H9 (cell line): ENCODE measurements at regions not wholly inside any gene's neighbourhood (a gene's known extent, or its start where the extent isn't known, plus 50 kb on each side); places are given as distances from the start of the nearest gene placed in this dataset.

Experiments used
- DNase-seq: peaks from one replicate; pipeline ENCODE4 v3.0.0-alpha.2; 2017
- H2AFZ ChIP-seq: one replicate; pipeline ENCODE4 v1.6.1; 2013; ENCODE audit warnings: mild to moderate bottlenecking, low read length, control low read depth, moderate library complexity
- H2AK5ac ChIP-seq: 2 replicates; pipeline ENCODE4 v1.6.1; 2013; ENCODE audit warnings: low read length, control low read depth, mixed read lengths; ENCODE audit not compliant: insufficient read length
- H2BK120ac ChIP-seq: one replicate; pipeline ENCODE4 v1.6.1; 2013; ENCODE audit warnings: low read depth, mild to moderate bottlenecking, low read length, control low read depth, inconsistent platforms; ENCODE audit not compliant: poor library complexity, severe bottlenecking
- H2BK12ac ChIP-seq: 2 replicates; pipeline ENCODE4 v1.6.1; 2013; ENCODE audit warnings: low read length, control low read depth, mixed read lengths, low read depth; ENCODE audit not compliant: insufficient read length
- H2BK15ac ChIP-seq: 2 replicates; pipeline ENCODE4 v1.6.1; 2013; ENCODE audit warnings: low read depth, low read length, control low read depth
- H2BK20ac ChIP-seq: one replicate; pipeline ENCODE4 v1.6.1; 2013; ENCODE audit warnings: low read depth, mild to moderate bottlenecking, low read length, control low read depth, inconsistent platforms; ENCODE audit not compliant: poor library complexity, severe bottlenecking
- H2BK5ac ChIP-seq: 2 replicates; pipeline ENCODE4 v1.6.1; 2013; ENCODE audit warnings: low read length, control low read depth, mixed read lengths; ENCODE audit not compliant: insufficient read length
- H3K14ac ChIP-seq: 2 replicates; pipeline ENCODE4 v1.6.1; 2013; ENCODE audit warnings: low read length, control low read depth; ENCODE audit not compliant: insufficient read depth
- H3K18ac ChIP-seq: 2 replicates; pipeline ENCODE4 v1.6.1; 2013; ENCODE audit warnings: low read depth, mild to moderate bottlenecking, mixed read lengths, low read length, control low read depth; ENCODE audit not compliant: insufficient read length
- H3K23ac ChIP-seq: 2 replicates; pipeline ENCODE4 v1.6.1; 2013; ENCODE audit warnings: low read length, control low read depth, mixed read lengths, low read depth; ENCODE audit not compliant: insufficient read length
- H3K23me2 ChIP-seq: 2 replicates; pipeline ENCODE4 v1.6.1; 2013; ENCODE audit warnings: low read depth, mild to moderate bottlenecking, mixed read lengths, low read length, control low read depth; ENCODE audit not compliant: insufficient read length, poor library complexity, severe bottlenecking
- H3K27ac ChIP-seq: 2 replicates; pipeline ENCODE4 v1.5.1; 2013; ENCODE audit warnings: low read length, control low read depth, mixed read lengths, low read depth; ENCODE audit not compliant: insufficient read length
- H3K27me3 ChIP-seq: 2 replicates; pipeline ENCODE4 v1.6.1; 2013; ENCODE audit warnings: low read length, control low read depth, inconsistent platforms; ENCODE audit not compliant: insufficient read depth
- H3K4ac ChIP-seq: 2 replicates; pipeline ENCODE4 v1.6.1; 2013; ENCODE audit warnings: low read depth, mild to moderate bottlenecking, control low read depth, inconsistent platforms, low read length, moderate library complexity
- H3K4me1 ChIP-seq: 2 replicates; pipeline ENCODE4 v1.6.1; 2013; ENCODE audit warnings: low read length, control low read depth, inconsistent platforms; ENCODE audit not compliant: insufficient read depth
- H3K4me2 ChIP-seq: 2 replicates; pipeline ENCODE4 v1.6.1; 2013; ENCODE audit warnings: low read length, control low read depth, mixed read lengths; ENCODE audit not compliant: insufficient read length, insufficient read depth
- H3K56ac ChIP-seq: 2 replicates; pipeline ENCODE4 v1.6.1; 2013; ENCODE audit warnings: low read depth, mild to moderate bottlenecking, mixed read lengths, low read length, control low read depth; ENCODE audit not compliant: insufficient read length
- H3K79me1 ChIP-seq: 2 replicates; pipeline ENCODE4 v1.6.1; 2013; ENCODE audit warnings: low read depth, mild to moderate bottlenecking, moderate library complexity, low read length, control low read depth, inconsistent platforms; ENCODE audit not compliant: insufficient read depth, poor library complexity, severe bottlenecking
- H3K79me2 ChIP-seq: 2 replicates; pipeline ENCODE4 v1.6.1; 2013; ENCODE audit warnings: low read length, control low read depth, inconsistent platforms; ENCODE audit not compliant: insufficient read depth
- H3K9ac ChIP-seq: 2 replicates; pipeline ENCODE4 v1.6.1; 2013; ENCODE audit warnings: low read length, control low read depth, mixed read lengths; ENCODE audit not compliant: insufficient read length; ENCODE audit errors: extremely low read depth
- H3K9me3 ChIP-seq: one replicate; pipeline ENCODE4 v1.6.1; 2013; ENCODE audit warnings: low read depth, low read length, inconsistent platforms; ENCODE audit not compliant: control insufficient read depth
- H3T11ph ChIP-seq: one replicate; pipeline ENCODE4 v1.6.1; 2013; ENCODE audit warnings: mild to moderate bottlenecking, low read length, control low read depth, inconsistent platforms
- H4K20me1 ChIP-seq: one replicate; pipeline ENCODE4 v1.6.1; 2013; ENCODE audit not compliant: control insufficient read depth, insufficient read length, insufficient read depth
- H4K5ac ChIP-seq: 2 replicates; pipeline ENCODE4 v1.6.1; 2013; ENCODE audit warnings: low read depth, mild to moderate bottlenecking, mixed read lengths, low read length, control low read depth; ENCODE audit not compliant: insufficient read length
- H4K8ac ChIP-seq: replicated peaks from 2 replicates; pipeline ENCODE4 v1.6.1; 2013; ENCODE audit warnings: low read length, control low read depth, mixed read lengths, low read depth; ENCODE audit not compliant: insufficient read length
- H4K91ac ChIP-seq: 2 replicates; pipeline ENCODE4 v1.6.1; 2013; ENCODE audit warnings: low read depth, mild to moderate bottlenecking, moderate library complexity, mixed read lengths, low read length, control low read depth; ENCODE audit not compliant: insufficient read length
- H3K27ac Mint-ChIP-seq, 3 experiments: 2 replicates in 2 of 3; 3 replicates in 1 of 3; pipeline ENCODE4 v1.8.0; 2020 to 2021; ENCODE audit warnings: mixed read lengths in 3 of 3, mild to moderate bottlenecking in 1 of 3, moderate library complexity in 1 of 3
- H3K27me3 Mint-ChIP-seq: 2 replicates; pipeline ENCODE4 v1.8.0; 2021; ENCODE audit warnings: low read depth, mild to moderate bottlenecking, moderate library complexity, mixed read lengths
- H3K36me3 Mint-ChIP-seq, 3 experiments: 2 replicates in 2 of 3; 3 replicates in 1 of 3; pipeline ENCODE4 v1.8.0; 2020 to 2021; ENCODE audit warnings: low read depth in 3 of 3, mixed read lengths in 3 of 3; ENCODE audit not compliant: insufficient read depth in 1 of 3
- H3K4me1 Mint-ChIP-seq, 2 experiments: 2 replicates each; pipeline ENCODE4 v1.8.0; 2020; ENCODE audit warnings: mixed read lengths in 2 of 2
- H3K4me3 Mint-ChIP-seq, 2 experiments: 2 replicates in 1 of 2; 3 replicates in 1 of 2; pipeline ENCODE4 v1.8.0; 2020 to 2021; ENCODE audit warnings: mild to moderate bottlenecking in 2 of 2, mixed read lengths in 2 of 2, moderate library complexity in 1 of 2
- H3K9me3 Mint-ChIP-seq, 2 experiments: 2 replicates in 1 of 2; 3 replicates in 1 of 2; pipeline ENCODE4 v1.8.0; 2020; ENCODE audit warnings: mild to moderate bottlenecking in 2 of 2, mixed read lengths in 2 of 2, moderate library complexity in 1 of 2
- WGBS: extraction: QIAGEN DNeasy Blood & Tissue Kit; methylation state at CpG from one replicate; pipeline ENCODE4 v1.1.7; 2013; ENCODE audit warnings: missing lambda C conversion rate, low lambda C conversion rate, mixed read lengths; ENCODE audit not compliant: insufficient read length; ENCODE audit errors: extremely low coverage; 5-methylcytosine and 5-hydroxymethylcytosine counted together
- TF ChIP-seq, protein P1 (sequence below): fragments of 200-600 bp; sonication (generic); conservative IDR thresholded peaks from 3 replicates; pipeline ENCODE4 v1.8.0; 2021; ENCODE audit warnings: antibody characterized with exemption, mild to moderate bottlenecking

DNA sequence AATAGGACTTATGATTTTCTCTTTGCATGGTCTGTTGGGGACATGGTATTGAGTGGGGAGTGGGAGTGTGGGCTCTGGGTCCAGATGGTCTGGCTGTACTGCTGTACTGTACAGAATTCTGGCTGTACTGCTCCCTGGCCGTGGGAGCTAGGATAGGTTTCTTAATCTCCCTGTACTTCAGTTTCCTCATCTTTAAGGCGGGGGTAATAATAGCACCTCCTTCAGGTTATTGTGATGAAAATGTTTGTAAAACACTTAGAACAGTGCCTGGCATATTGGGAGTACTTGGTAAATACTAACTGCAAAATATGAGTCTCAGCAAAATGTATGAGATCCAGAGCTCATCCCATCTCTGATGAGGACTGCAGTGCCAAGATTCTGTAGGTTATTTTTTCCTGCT is 198.6 kb downstream of the KIF18A start:
- no peaks in the 10 kb centered on the region for H4K20me1 ChIP-seq
- DNase-seq, result no peak
- H2BK120ac ChIP-seq, result no peak overlapping the region
- no peak overlapping the region for H2AK5ac ChIP-seq
- H3T11ph ChIP-seq, result no peak overlapping the region
- no peak overlapping the region for H3K9ac ChIP-seq
- H3K14ac ChIP-seq, result no peak overlapping the region
- no peaks in the 10 kb centered on the region for H3K9me3 ChIP-seq
- peaks cover 3 to 13% of the 10 kb centered on the region in 2 experiments for H3K4me1 Mint-ChIP-seq
- no peak overlapping the region for H3K4ac ChIP-seq
- H3K79me2 ChIP-seq, result no peaks in the 10 kb centered on the region
- H3K18ac ChIP-seq, result no peak overlapping the region
- no peaks in the 10 kb centered on the region for H3K27me3 ChIP-seq
- no peak overlapping the region for H3K56ac ChIP-seq
- no peak overlapping the region for H2BK15ac ChIP-seq
- H2BK20ac ChIP-seq, result no peak overlapping the region
- no peaks in the 10 kb centered on the region for H3K27me3 Mint-ChIP-seq
- H2BK5ac ChIP-seq, result no peak overlapping the region
- TF ChIP-seq, protein P1, sequence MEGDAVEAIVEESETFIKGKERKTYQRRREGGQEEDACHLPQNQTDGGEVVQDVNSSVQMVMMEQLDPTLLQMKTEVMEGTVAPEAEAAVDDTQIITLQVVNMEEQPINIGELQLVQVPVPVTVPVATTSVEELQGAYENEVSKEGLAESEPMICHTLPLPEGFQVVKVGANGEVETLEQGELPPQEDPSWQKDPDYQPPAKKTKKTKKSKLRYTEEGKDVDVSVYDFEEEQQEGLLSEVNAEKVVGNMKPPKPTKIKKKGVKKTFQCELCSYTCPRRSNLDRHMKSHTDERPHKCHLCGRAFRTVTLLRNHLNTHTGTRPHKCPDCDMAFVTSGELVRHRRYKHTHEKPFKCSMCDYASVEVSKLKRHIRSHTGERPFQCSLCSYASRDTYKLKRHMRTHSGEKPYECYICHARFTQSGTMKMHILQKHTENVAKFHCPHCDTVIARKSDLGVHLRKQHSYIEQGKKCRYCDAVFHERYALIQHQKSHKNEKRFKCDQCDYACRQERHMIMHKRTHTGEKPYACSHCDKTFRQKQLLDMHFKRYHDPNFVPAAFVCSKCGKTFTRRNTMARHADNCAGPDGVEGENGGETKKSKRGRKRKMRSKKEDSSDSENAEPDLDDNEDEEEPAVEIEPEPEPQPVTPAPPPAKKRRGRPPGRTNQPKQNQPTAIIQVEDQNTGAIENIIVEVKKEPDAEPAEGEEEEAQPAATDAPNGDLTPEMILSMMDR, result no peak
- WGBS, result no CpG with 5 or more reads among the region's 2 CpGs
- H3K27ac Mint-ChIP-seq, result no peak overlapping the region
- no peak overlapping the region for H4K8ac ChIP-seq
- H4K91ac ChIP-seq, result no peak overlapping the region
- no peak overlapping the region for H3K27ac ChIP-seq
- H2AFZ ChIP-seq, result no peak overlapping the region
- H4K5ac ChIP-seq, result no peak overlapping the region
- H3K23me2 ChIP-seq, result no peaks in the 10 kb centered on the region
- no peak overlapping the region for H3K4me3 Mint-ChIP-seq
- no peaks in the 10 kb centered on the region for H3K4me1 ChIP-seq
- no peaks in the 10 kb centered on the region for H3K9me3 Mint-ChIP-seq
- H3K36me3 Mint-ChIP-seq, result no peaks in the 10 kb centered on the region
- H2BK12ac ChIP-seq, result no peak overlapping the region
- no peaks in the 10 kb centered on the region for H3K79me1 ChIP-seq
- H3K4me2 ChIP-seq, result no peak overlapping the region
- no peak overlapping the region for H3K23ac ChIP-seq
